ENCODE measurements at regions not wholly inside any gene's neighbourhood (a gene's known extent, or its start where the extent isn't known, plus 50 kb on each side); places are given as distances from the start of the nearest gene placed in this dataset.

DNA sequence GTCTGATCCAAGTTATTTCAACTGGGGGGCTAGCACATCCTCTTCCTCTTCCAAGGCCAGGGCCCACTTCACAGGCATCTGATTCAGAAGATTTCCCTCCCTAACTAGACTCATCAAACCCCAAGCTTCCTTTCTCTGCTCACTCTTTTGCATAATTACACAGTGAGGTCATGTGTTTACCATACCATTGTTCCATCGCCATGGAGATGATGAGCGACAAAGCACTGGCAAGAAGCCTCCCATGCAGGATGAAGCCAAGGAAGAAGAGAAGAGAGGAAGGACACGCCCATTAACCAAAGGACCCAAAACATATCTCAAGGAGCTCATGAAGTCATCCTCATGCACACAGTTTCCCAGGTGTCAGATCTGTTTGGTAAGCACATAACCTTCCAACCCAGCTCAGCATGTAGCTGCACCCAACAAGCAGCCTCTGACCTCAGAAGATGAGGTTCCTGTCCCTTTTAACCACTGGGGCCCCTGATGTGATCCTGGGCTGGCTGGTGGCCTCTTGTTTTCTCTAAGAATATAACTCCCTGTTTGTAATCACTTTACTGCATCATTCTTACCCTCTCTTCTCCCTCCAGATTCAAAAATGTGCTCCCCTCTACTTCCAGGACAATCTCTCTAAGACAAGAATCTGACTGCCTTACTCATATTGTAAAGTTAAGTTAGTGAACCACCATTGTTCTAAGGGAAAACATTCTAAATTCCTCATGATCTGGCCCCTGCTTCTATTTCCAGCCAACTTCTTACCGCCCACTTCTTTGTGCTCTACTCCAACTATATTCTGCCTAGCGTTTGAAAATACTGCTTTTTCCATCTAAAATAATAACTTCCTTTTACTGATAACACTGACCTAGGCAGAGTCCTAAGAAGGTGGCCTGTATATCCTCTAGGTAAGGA is 190.1 kb downstream of the TTC32 start:
- H3K27ac ChIP-seq, result no peak overlapping the region
- no peak overlapping the region for H3K4me3 ChIP-seq
- DNase-seq (ENCODE audit: extremely low spot score in 2 of 2), result no peak
- TF ChIP-seq, protein P1, sequence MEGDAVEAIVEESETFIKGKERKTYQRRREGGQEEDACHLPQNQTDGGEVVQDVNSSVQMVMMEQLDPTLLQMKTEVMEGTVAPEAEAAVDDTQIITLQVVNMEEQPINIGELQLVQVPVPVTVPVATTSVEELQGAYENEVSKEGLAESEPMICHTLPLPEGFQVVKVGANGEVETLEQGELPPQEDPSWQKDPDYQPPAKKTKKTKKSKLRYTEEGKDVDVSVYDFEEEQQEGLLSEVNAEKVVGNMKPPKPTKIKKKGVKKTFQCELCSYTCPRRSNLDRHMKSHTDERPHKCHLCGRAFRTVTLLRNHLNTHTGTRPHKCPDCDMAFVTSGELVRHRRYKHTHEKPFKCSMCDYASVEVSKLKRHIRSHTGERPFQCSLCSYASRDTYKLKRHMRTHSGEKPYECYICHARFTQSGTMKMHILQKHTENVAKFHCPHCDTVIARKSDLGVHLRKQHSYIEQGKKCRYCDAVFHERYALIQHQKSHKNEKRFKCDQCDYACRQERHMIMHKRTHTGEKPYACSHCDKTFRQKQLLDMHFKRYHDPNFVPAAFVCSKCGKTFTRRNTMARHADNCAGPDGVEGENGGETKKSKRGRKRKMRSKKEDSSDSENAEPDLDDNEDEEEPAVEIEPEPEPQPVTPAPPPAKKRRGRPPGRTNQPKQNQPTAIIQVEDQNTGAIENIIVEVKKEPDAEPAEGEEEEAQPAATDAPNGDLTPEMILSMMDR (IDR thresholded peaks at IDR 0.05), result no peak
- no peak for TF ChIP-seq POLR2AphosphoS5 (IDR thresholded peaks at IDR 0.05; ENCODE audit: insufficient read depth in 1 of 2, low read depth in 1 of 2)
- TF ChIP-seq POLR2A (IDR thresholded peaks at IDR 0.05), result no peak
- intact Hi-C loops (cut with DNase I), result no loop called here
- H3K4me1 ChIP-seq, result peaks cover 12% of the 10 kb centered on the region
- no peaks in the 10 kb centered on the region for H3K27me3 ChIP-seq
- no peaks in the 10 kb centered on the region for H3K9me3 ChIP-seq
- no peaks in the 10 kb centered on the region for H3K36me3 ChIP-seq

DNA sequence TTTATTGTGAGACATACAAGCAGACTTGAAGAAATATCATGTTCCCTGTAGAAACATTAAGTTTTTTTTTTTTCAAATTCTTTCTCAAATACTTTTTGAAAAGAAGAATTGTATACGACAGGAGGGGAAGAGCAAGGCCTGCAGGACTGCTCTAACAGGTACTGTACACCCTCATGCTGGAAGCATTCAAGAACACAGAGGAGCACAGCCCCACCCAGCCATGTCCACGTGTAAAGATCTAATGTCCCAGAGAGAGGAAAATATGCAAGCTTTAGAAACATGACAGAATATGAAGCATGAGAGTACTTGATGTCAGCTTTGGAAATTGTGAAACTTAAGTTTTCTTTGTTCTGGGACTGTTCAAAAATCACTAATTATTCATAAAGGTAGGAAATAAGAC is 191.6 kb downstream of the TTC32 start:
- H3K4me1 ChIP-seq, result peaks cover 12% of the 10 kb centered on the region
- no peak overlapping the region for H3K27ac ChIP-seq
- no peak for DNase-seq (ENCODE audit: extremely low spot score in 2 of 2)
- no peak overlapping the region for H3K4me3 ChIP-seq
- intact Hi-C loops (cut with DNase I), result no loop called here
- no peak for TF ChIP-seq POLR2AphosphoS5 (IDR thresholded peaks at IDR 0.05; ENCODE audit: insufficient read depth in 1 of 2, low read depth in 1 of 2)
- no peak for TF ChIP-seq POLR2A (IDR thresholded peaks at IDR 0.05)
- TF ChIP-seq, protein P1 (IDR thresholded peaks at IDR 0.05), result no peak
- no peaks in the 10 kb centered on the region for H3K36me3 ChIP-seq
- H3K9me3 ChIP-seq, result no peaks in the 10 kb centered on the region
- H3K27me3 ChIP-seq, result no peaks in the 10 kb centered on the region

DNA sequence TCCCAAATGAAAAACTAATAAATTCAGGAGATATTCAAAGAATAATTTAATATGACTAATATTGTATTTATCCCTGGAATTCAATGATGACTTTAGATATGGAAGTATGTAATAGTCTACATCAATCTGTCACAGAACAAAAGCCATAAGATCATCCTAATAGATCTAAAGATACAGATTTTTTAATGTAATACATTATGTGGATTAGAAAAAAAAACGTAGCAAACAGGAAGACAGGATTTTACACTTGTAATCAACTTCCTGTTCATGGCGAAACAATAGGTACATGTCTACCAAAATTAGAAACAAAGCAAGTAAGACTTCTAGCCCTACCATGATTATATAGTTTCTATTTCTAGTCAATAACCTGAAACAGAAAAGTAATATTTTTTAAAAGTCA is 192.2 kb downstream of the TTC32 start:
- intact Hi-C loops (cut with DNase I), result no loop called here

GRCh38 chr2:19708776-19709175 is 193.0 kb downstream of the TTC32 start:
- H3K27me3 ChIP-seq, result no peaks in the 10 kb centered on the region
- H3K4me1 ChIP-seq, result peaks cover 12% of the 10 kb centered on the region
- H3K4me3 ChIP-seq, result no peak overlapping the region
- intact Hi-C loops (cut with DNase I), result no loop called here
- TF ChIP-seq POLR2AphosphoS5 (IDR thresholded peaks at IDR 0.05; ENCODE audit: insufficient read depth in 1 of 2, low read depth in 1 of 2), result no peak
- TF ChIP-seq, protein P1 (IDR thresholded peaks at IDR 0.05), result no peak
- TF ChIP-seq POLR2A (IDR thresholded peaks at IDR 0.05), result no peak
- no peaks in the 10 kb centered on the region for H3K36me3 ChIP-seq
- H3K27ac ChIP-seq, result no peak overlapping the region
- H3K9me3 ChIP-seq, result no peaks in the 10 kb centered on the region
- no peak for DNase-seq (ENCODE audit: extremely low spot score in 2 of 2)

More for the DNA sequence above, 192.2 kb downstream of the TTC32 start:
- H3K27ac ChIP-seq, result no peak overlapping the region
- no peak for TF ChIP-seq POLR2AphosphoS5 (IDR thresholded peaks at IDR 0.05; ENCODE audit: insufficient read depth in 1 of 2, low read depth in 1 of 2)
- TF ChIP-seq, protein P1 (IDR thresholded peaks at IDR 0.05), result no peak
- no peak for TF ChIP-seq POLR2A (IDR thresholded peaks at IDR 0.05)
- H3K4me1 ChIP-seq, result peaks cover 12% of the 10 kb centered on the region
- no peaks in the 10 kb centered on the region for H3K36me3 ChIP-seq
- H3K27me3 ChIP-seq, result no peaks in the 10 kb centered on the region
- H3K9me3 ChIP-seq, result no peaks in the 10 kb centered on the region
- no peak overlapping the region for H3K4me3 ChIP-seq
- no peak for DNase-seq (ENCODE audit: extremely low spot score in 2 of 2)

DNA sequence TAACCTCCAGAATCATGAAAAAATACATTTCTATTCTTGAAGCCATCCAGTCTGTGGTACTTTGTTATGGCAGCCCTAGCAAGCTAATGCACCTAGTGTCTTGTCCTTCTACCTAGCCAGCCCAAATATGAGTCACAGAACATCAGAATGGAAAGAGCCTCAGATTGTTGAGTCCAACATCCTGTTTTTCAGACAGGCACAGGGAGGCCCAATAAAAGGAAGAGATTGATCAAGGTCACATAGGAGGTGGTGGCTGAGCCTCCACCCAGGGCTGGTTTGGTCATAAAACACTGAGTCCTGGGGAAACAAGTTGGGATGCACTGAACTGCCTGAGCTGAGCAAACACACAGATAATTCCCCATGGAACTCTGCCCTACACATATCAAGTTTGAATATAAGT is 195.5 kb downstream of the TTC32 start:
- peaks cover 4% of the 10 kb centered on the region for H3K4me1 ChIP-seq
- H3K36me3 ChIP-seq, result no peaks in the 10 kb centered on the region
- TF ChIP-seq POLR2A (IDR thresholded peaks at IDR 0.05), result no peak
- TF ChIP-seq POLR2AphosphoS5 (IDR thresholded peaks at IDR 0.05; ENCODE audit: insufficient read depth in 1 of 2, low read depth in 1 of 2), result no peak
- TF ChIP-seq, protein P1 (IDR thresholded peaks at IDR 0.05), result no peak
- no peaks in the 10 kb centered on the region for H3K27me3 ChIP-seq
- no peak overlapping the region for H3K4me3 ChIP-seq
- H3K27ac ChIP-seq, result no peak overlapping the region
- DNase-seq (ENCODE audit: extremely low spot score in 2 of 2), result no peak
- no peaks in the 10 kb centered on the region for H3K9me3 ChIP-seq
- intact Hi-C loops (cut with DNase I), result no loop called here

Data from vagina (tissue), 2 donors.